SK-N-DZ (cell line): ENCODE measurements at regions not wholly inside any gene's neighbourhood (a gene's known extent, or its start where the extent isn't known, plus 50 kb on each side); places are given as distances from the start of the nearest gene placed in this dataset.
"Not testable (repeated sequence)": the region's sequence is repeated elsewhere in the genome, so short reads cannot be mapped to it uniquely, and the experiment has no call there.

Experiments used
- DNase-seq: peaks from one replicate; pipeline ENCODE4 v3.0.0-alpha.2; 2015; ENCODE audit warnings: low spot score

- DNase-seq = no peak
These were observed 62.1 kb upstream of the TEKT1 start for GRCh38 chr17:6893382-6894205.

- DNase-seq = no peak
These were observed 62.6 kb upstream of the TEKT1 start for GRCh38 chr17:6894206-6894528.

- no peak for DNase-seq
These were observed 69.6 kb upstream of the TEKT1 start for GRCh38 chr17:6901086-6901485.

DNA sequence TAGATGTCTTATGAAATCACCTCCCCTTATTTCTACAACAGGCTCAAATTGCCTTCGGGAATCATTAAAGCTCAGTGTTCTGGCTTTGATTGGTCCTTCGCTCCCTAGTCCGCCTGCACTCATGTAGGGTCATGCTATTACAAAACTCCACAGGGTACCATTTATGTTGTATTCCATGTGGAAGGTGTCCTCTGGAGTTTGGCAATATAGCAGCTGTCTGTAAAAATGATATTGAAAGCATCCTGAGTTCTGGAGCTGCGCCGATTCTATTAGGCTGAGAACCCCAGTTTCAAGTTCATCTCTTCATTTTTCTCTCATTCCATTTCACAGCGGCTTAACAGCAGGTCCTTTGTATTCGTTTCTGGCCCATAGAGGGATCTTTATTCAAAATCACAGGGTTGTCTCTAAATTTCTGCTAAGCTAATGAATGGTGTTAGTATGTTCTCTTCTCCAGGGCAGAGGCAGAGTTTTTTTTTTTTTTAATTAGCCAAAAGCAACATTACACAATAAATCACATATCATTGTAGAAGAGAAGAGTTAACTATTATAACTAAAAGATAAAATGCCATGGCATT lies 71.9 kb upstream of the TEKT1 start:
- DNase-seq = no peak

GRCh38 chr17:6908807-6909206 lies 77.3 kb upstream of the TEKT1 start:
- no peak for DNase-seq

DNA sequence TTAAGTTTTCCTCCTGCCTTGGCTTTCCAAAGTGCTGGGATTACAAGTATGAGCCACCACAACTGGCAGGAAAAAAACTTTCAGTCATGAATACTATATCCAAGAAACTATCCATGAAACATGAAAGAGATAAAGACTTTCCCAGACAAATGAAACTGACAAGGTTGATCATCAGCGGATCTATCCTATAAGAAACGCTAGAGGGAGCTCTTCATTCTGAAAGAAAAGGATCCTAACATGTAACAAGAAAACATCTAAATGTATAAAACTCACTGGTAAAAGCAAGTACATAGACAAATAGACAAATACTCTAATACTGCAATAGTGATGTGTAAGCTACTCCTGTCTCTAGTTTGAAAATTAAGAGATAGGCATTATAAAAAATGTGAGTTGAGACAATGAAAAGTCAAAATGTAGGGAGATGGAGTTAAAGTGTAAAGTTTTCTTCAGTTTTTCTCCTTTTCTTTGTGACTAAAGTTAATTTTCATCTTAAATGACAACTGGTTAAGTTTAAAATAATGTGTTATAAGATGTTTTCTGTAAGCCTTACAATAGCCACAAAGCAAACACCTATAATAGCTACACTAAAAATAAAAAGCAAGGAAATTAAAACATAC lies 79.6 kb upstream of the TEKT1 start:
- DNase-seq = peak; percentile 30

GRCh38 chr17:6912110-6913051 lies 80.9 kb upstream of the TEKT1 start:
- no peak for DNase-seq

GRCh38 chr17:6913608-6914443 lies 82.0 kb upstream of the ALOX12 start:
- peak; percentile 71 for DNase-seq

- no peak for DNase-seq
These were observed 81.1 kb upstream of the ALOX12 start for GRCh38 chr17:6914711-6915110.

DNA sequence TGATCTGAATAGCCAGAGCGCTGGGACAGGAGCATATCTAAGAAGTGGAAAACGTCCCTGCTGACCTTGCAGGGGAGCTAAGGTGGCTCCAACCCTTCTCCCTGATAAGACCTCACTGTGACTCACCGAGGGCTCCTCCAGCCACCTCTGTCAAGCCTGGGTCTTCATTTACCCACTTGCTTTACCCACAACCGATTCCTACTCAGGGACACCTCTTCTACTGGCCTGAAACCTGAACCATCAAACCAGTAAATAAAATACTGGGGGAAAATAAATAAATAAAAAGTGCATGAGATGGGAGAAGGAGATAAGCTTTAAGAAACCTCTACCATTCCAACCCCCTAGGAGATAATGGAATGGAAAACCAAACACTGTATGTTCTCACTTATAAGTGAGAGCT lies 80.2 kb upstream of the ALOX12 start:
- DNase-seq = no peak

DNA sequence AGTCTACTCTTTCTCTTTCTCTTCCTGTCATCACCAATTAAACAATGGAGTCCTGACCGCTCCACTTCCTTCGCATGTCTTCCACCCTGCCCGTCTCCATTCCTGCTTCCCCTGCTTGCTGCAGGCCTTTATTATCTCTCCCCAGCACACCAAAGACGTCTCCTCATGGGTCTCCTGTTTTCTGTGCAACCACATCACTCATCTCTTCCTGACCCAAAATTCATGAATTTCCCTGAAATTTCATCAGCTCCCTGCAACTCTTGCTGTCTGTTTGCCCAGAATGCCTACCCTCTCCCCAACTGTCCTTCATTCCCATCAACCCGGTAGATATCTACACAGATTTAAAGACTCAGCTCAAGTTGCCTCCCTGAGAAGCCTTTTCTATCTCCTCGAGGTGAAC lies 76.7 kb upstream of the ALOX12 start:
- DNase-seq = no peak

DNA sequence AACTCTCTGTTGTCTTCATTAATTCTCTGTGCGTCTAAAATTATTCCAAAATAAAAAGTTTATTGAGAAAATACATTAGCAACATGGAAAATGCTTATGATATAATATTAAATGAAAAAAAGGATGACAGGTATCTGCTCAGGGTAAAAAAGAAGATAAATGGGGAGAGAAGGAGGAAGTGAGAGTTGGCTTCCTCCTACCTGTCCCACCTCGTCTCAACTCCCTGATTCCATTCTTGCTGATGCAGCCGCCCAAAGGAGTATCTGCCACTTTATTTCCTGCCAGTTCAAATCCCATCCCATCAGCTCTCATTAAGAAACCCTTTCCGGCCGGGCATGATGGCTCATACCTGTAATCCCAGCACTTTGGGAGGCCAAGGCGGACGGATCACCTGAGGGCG lies 72.5 kb upstream of the ALOX12 start:
- no peak for DNase-seq

- no peak for DNase-seq
These were observed 71.6 kb upstream of the ALOX12 start for GRCh38 chr17:6924208-6924607.

GRCh38 chr17:6926667-6927066 lies 69.2 kb upstream of the ALOX12 start:
- DNase-seq = no peak

DNA sequence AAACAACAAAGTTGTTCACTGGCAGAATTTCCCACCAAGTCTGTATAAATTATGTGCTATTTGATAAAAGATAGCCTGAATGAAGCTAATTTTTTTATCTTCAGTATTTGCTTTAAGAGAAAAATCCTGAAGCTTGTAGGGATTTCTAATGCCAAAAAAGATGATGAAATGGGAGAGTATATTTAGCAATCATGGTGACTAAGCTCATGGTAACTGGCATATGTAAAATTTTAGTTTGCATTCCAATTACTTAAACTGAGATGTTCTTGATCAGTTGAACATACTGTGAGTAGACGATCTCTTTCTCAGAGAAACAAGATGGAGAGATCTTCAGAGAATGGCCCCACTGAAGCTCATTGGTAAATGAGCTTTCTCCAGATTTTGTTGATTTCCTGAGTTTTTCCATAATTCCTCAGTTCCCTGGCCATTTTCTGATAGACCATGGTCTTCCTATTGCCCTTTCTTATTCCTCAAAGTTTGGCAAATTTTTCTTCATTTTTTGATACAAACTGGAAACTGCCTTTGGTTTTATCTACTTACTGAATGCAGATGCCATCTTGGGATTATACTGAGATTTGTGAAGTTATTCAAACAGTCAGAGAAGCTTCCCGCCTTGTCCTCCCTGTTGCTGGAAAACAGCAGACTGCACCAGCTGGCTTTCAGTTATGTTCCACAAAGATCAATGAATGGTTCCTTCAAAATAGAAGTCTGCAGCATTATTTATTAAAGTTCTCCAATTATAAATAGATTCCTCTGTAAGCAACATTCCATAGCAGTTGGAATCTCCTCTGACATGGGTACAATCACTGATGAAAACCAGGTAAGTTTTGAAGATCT lies 68.3 kb upstream of the ALOX12 start:
- DNase-seq = no peak

GRCh38 chr17:6928193-6928592 lies 67.7 kb upstream of the ALOX12 start:
- DNase-seq = no peak

GRCh38 chr17:6930749-6931148 lies 65.1 kb upstream of the ALOX12 start:
- DNase-seq = no peak

- not testable (repeated sequence) for DNase-seq
These were observed 61.3 kb upstream of the ALOX12 start for GRCh38 chr17:6934544-6934943.

DNA sequence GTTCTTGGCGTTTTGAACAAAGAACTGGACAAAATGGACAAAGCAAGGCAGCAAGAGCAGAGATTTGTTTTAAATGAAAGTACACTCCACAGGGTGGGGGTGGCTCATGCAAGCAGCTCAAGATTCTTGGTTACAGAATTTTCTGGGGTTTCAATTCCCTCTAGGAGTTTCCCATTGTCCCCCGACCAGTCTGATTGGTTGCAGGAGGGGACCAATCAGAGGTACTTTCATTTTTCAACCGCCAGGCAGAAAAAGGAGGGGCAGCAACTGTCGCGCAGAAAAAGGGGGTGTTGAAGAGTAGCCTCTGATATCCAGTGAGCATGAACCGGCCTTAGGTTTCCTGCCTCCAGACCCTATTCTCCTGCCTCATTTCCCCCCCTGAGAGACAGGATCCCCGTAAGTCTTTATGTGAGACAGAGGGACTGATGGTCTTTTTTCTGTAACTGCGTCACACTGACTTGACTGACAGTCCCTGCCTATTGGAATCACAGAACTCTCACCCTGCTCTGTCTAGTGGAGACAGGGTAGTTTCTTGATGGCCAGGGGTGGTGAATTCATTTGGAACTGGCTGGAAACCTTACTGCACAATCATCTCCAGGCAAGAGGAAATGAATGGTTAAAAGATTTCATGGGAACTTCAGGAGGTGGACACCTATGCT lies 59.4 kb upstream of the ALOX12 start:
- DNase-seq = no peak

DNA sequence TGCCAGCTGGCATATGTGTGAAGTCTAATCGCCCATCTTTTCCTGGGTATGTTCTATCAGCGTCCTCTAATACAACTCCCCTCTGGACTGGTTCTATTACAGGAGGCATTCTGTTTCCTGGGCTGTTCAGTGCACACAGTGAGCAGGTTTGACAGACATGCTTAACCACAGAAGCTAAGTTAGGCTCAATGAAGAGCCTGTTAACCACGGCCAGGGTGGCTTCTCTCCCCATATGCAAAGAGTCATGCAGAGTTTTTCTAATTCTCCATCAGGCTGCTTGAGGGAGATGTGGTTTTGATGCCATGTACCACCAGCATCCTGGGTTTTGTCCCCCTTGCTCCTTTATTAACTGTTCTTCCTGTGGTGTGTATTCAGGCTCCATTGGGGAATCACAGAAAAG lies 57.2 kb upstream of the ALOX12 start:
- DNase-seq = no peak
